CD4-positive, alpha-beta T cell treated with Interleukin-2 at 100 ng/mL for 4 hours (primary cell): ENCODE measurements at regions not wholly inside any gene's neighbourhood (a gene's known extent, or its start where the extent isn't known, plus 50 kb on each side); places are given as distances from the start of the nearest gene placed in this dataset.
"Not testable (repeated sequence)": the region's sequence is repeated elsewhere in the genome, so short reads cannot be mapped to it uniquely, and the experiment has no call there.

Experiments used
- DNase-seq: peaks from one replicate; pipeline ENCODE4 v3.0.0-alpha.2; 2020; ENCODE audit warnings: low spot score

DNA sequence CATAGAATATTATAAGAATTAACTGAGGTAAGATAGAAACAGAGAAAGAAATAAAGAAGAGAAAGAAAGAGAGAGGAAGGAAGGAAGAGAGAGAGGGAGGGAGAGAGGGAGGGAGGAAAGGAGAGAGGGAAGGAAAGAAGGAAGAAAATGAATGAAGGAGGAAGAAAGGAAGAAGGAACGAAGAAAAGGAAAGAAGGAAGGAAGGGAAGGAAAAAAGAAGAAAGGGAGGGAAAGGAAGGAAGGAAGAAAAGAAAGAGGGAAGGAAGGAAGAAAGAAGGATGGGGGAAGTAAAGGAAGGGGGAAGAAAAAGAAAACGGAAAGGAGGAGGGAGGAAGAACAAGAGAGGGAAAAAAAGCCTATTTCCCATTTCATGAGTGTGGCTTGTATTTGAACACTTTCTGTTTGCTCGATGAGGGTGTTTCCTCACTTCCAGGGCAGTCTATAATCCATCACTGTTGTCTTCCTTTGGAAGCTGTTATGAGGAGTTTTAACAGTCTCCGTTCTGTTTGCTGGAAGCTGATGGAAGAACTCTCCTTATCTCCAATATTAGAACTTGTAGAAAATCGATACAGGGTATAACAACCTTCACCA, 402.4 kb downstream of the TMEM114 start:
- DNase-seq, result no peak

DNA sequence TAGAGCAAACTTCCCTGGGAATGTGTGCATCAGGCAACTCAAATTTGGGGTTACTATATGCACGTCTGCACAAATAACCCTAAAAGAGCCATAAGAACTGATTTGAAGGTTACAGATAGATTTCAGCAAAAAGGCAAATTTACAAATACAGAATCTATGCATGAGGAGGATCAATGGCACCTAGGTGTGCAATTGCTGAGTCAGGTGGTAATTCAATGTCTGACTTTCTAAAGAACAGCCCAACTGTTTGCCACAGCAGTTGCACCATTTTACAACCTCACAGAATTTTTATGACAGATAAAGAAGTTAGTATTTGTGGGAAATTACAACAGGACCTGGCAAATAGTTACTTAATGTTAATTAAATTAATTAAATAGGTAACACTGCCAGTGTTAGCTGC, 405.5 kb downstream of the TMEM114 start:
- DNase-seq, result no peak

DNA sequence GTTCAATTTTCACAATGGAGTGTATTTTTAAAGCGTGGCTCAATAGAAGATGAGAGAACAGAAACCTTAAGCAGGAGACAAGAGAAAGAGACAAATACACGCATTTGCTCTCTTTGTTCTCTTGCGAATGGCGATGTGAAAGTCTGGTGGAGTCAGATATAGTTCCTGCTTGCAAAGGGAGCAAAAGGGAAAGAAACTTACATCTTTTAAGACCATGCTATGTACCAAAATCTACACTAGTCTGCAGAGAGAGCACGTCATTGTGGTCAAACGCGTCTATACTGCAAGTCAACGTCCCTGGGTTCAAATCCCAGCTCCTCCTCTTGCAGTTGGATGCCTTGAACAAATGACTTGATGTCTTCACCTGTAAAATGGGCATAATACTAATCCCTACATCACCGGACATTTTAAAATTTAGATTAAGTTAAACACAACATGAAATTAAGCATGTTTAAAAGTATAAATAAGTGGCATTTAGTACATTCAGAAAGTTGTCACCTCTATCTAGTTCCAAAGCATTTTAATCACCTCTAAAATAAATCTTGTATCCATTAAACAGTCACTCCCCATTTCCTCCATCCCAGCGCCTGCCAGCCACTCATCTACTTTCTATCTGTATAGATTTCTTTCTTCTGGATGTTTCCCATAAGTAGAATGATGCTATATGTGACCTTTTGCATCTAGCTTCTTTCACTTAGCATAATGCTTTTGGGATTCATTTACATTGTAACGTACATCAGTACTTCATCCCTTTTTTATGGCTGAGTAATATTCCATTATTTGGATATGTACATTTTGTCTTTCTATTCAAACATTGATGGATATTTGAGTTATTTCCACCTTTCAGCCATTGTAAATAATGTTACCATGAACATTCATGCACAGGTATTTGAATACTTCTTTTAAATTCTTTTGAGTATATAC, 406.9 kb downstream of the TMEM114 start:
- DNase-seq, result no peak

DNA sequence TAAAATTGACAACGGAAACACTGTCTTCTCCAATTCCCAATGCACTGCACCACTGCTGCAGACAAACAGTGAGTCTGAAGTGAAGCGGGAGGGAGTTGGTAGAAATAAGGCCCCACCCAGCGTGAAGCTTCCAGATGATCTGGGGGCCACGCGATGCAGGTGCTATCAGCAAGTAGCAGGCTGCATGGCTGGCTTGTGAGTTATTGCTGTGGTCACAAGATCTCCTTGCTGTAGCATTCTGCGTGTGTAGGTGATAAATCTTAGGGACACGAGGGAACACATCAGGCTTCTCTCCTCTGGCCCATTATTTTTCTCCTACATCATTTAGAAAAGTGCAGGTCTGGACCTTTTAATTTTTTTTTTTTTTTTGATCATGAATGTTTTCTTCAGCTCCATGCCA, 407.6 kb downstream of the TMEM114 start:
- DNase-seq, result no peak

DNA sequence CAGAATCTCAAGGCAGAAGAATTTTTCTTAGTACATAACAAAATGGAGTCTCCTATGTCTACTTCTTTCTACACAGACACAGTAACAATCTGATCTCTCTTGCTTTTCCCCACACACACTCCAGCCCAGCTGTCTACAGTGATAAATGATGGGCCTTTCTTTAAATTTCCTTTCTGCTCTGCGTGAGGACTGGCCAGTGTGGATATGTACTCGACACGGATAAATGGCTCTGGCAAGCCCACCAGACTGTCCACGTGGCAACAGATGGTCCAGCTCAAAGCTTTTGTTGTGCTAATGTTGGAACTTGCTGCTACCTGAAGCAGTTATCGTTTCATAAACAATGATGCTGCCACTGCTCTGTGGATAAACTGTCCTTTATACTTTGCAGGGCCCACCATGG, 410.7 kb downstream of the TMEM114 start:
- no peak for DNase-seq

DNA sequence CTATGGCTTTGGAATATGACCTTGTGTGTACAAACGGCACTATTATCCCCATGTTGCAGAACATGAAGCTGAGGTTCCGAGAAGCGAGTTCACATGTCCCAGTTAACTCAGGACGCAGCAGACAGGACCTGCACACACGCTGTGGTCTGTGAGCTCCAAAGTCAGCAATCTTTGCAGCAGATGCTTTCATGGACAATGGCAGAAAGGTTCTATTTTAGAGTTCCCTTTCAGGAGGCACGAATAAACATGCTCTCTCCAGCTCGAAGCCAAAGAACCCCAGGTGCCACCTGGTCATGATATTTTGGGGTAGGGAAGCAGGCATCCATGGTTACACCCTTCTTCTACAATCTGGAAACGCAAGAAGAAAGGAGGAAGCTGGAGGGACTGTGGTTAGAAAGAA, 412.0 kb downstream of the TMEM114 start:
- no peak for DNase-seq

DNA sequence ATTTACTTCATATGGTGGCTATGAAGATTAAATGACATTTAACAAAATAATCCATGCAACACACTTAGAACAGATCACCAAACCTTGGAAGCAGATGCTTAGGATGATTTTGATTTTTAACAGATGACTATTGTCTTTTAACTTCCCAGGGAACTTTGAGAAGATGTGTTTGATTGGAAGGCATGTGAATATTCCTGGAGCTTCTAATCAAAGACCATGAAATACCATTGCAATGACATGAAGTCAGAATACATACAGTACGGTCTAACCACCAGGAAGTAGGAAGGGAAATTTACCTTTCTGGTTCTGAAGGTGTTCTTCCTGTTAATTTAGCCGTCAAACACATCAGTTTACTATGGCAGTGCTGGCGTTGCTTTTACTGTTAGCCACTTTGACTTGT, 414.9 kb downstream of the TMEM114 start:
- DNase-seq, result no peak

DNA sequence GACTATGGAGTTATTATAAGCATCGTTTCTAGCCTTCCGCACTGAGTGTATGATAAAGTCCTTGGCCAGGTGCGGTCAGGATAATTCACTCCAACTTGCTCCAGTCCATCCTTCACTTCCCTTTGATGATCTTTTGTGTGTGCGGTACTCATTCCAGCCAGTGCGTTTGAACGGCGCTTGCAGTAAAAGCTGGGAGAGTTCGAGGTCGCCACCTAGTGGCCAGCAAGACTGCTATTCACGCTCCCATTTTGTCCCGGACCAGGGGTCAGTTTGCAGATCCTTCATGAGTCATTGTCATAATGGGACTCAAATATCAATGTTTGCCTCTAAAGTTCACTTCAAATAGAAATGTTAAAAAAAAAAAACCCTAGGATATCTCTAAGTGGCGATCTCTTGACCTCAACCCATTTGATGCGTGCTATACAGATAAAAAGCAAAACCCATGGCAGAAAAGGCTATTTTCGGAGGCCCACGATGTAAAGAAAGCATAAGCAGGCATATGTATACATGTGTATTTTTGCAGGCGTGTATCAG, 417.1 kb downstream of the TMEM114 start:
- DNase-seq, result peak; percentile 2

DNA sequence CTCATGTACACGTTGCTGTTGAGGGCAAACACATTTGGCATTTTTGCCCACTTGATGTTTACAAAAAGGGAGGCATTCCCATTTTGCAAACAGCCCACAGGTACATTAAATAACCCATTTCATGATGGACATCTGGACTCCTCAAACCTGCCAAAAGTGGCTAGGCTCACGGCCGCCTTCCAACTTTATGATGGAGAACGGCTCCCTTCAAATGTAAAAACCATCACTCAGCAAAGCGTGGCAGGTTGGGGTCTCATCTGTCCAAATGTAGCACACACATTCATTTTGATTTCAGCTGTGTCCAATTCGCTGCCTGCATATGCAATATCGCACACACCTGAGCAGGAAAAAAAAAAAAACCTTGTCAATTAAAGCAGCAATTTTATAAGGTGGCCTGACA, 417.8 kb downstream of the TMEM114 start:
- DNase-seq, result no peak

DNA sequence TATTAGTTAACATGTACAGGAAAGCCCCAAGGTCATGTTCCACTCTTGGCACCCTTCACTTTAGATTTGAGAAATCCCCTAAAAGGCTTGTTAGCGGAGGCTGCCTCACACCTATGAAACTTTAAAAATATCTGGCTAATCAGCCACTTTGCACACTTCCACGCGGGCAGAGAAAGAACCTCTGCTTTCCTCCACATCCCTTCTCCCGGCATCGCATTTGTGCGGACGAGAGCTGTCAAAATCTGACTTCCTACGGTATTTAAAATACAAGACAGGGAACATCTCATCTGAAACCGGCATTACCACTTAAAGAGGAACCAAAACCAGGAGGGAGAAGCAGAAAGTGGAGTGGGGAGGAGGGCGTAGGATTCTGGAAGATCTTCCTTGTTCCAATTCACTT, 422.3 kb downstream of the TMEM114 start:
- no peak for DNase-seq

DNA sequence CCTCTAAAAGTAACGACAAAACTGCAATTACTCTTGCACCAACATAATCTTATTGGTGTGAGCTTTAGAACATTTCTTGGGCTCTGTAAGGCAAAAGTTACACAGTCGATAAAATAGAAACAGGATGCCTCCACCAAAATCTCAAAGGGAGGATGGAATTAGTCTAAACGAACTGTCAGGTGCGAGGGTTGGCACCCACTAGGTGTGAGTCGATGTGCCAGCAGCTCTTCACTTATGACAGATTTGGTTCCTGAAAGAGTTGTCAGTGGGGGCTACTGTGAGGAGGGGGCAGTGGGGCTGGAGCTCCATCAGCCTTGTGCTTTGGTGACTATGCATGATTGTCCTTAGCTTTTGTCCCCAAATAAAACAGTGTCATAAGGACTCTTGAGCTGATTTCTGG, 422.9 kb downstream of the TMEM114 start:
- DNase-seq, result no peak

DNA sequence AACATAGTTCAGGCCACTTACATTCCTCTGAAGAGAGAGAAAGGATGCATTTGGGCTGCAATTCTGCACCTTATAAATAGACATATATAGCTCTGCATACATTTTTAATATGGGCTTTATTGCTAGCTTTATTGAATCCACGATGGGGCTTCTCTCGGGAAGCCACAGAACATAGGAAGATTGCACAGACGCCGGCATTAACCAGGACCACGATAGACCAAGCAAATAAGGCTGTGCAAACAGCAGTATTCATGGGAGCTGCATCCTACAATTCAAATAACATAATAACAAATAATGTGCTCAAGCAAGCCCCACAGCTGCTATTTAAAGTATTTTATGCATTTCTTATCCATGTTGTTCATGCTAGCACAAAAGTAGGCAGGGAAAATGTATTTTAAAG, 432.3 kb downstream of the TMEM114 start:
- no peak for DNase-seq

DNA sequence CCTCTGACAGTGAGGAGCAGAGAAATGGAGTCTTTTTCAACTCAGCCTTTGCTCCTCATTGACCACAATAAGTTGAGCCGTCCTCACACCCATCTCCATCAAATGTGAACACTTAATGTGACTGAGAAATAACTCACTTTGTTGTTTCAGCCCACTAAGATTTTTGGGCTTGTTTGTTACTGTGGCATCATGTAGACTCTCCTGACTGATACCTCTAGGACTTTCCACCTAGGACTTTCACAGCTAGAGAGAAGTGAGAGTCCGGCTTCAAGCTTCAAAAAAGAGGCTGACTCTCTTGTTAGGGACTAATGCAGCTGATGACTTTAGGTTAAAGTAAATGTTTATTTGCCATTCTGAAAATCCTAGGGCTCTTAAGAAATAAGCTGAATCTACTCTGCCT, 435.0 kb downstream of the TMEM114 start:
- DNase-seq, result no peak

DNA sequence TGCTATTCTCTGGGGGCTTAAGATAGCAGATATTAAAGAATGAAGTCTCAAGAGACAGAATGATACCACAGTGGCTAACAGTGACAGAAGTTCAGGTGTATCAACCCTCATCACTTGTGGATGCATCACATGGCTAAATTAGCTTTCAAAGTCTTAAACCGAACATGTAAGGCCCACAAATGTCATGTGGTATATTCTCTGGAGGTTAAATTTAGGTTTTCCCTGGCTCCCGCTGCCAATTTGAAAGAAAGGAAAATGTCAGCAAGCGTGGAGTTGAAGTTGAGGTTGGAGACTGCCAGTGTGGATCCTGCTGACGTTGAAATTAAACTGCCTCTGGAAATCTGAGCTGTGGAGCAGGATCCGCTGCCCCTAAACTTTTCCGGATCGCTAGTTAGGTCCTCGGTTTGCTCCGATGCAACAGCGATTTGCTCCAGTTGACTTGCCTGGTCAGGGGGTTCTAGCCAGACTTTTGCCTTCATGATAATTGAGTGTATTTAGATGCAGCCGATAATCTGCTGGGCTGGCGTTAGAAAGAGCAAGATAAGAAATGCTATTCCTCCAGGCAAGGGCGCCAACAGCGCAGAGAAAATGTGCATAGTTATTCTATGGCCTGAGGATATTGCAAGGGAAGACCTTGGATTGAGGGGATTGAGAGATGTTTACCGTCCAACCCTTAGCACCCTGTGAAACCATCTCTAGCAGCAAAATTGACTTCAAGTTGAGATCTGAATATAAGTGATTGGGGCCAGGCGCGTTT, 443.9 kb downstream of the TMEM114 start:
- DNase-seq, result no peak

DNA sequence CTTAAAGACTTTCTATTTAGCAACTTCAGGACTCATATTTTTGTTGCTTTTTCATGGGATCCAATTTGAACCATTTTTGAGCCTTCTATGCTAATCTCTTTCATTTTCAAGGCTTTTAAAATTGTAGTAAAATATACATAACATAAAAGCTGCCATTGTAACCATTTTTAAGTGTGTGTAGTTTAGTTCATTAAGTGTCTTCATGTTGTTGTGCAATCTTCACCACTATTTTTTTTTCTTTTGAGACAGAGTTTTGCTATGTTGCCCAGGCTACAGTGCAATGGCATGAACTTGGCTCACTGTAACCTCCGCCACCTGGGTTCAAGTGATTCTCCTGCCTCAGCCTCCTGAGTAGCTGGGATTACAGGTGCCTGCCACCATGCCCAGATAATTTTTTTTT, 451.6 kb downstream of the TMEM114 start:
- no peak for DNase-seq

DNA sequence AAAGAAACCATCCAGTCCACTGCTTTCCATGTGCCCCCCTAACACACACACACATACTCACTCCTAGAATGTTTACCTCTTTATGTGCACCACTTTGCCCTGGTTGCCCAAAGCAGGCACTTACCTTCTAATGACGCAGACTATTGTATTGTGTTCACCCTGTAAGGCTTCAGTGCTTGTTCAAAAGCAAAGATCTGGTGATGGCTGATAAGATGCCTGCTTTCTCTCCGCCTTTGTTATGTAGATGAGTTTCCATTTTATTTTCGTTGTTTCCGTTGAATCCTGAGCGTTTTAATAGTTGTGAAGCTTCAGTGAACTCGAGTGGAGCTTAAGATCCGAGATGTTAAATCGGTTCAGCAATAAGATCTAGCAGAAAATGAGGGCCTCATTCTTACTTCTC, 452.7 kb downstream of the TMEM114 start:
- no peak for DNase-seq

DNA sequence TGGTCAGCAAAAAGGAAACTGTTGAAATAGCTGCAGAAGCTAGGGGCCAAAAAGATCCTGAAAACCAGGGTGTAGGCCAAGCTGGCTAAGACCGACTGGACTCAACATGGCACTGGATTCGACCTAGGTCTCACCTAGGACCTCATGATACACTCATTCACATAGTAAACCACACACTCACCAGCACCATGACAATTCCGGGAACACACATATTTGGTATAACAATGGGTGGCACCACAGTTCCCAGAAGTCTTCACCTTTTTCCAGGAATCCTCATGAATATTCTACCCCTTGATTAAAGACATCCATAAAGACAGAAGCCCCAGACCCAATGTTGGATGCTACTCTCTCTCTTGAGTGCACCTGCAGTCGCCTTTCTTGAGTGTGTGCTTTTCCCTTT, 460.1 kb downstream of the TMEM114 start:
- DNase-seq, result no peak

DNA sequence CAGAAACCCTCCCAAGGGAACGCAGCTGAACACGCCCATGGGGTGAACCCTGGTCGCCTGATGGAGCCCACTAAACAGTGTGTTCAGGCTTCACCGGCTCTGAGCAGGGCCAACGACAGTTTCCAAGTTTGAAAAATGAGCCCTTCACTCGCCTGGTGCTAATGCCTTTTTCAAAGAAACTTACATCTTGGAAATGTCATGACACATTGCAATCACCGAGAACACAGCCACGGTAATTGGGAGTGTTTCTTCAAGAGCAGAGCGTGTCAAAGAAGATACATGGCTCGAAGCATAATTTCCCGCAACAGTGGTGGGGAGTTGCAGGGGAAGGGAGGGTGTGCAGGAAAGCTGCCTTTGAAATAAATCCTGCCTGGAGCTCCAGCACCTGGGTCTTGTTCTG, 463.2 kb downstream of the TMEM114 start:
- DNase-seq, result no peak

DNA sequence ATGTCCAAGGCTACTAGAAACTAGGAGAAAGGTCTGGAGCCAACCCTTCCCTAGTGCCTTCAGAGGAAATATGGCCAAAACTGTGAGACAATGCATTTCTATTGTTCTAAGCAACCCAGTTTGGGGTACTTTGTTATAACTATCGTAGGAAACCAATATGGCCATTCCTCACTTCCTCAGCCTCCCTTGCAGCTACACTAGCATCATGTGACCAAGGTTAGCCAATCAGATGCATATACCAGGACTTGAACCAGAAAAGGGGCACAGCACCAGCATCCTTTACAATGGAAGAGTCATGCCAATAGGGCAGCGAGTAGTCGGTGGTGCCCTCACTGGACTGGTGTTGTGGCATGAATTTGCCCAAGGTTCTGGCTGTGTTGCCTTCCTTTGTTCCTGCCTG, 464.0 kb downstream of the TMEM114 start:
- no peak for DNase-seq

DNA sequence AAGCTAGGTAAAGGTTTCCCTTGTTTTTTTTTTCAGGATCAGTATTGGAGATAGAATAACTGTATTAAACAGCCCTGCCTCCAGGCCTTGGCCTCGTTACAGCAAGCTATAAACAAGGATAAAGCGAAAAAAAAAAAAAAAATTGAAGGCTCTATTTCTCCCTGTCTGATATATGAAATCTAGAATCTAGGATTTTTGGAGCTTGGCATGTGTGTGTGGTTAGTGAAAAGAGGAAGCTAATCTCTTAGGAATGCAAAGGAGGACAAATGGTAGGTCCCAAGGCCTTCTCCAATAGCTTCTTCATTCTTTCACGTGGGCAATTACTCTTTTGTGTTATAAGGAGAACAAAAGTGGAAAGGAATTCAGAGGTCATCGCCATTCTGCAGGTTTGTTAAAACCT, 470.3 kb downstream of the TMEM114 start:
- no peak for DNase-seq

DNA sequence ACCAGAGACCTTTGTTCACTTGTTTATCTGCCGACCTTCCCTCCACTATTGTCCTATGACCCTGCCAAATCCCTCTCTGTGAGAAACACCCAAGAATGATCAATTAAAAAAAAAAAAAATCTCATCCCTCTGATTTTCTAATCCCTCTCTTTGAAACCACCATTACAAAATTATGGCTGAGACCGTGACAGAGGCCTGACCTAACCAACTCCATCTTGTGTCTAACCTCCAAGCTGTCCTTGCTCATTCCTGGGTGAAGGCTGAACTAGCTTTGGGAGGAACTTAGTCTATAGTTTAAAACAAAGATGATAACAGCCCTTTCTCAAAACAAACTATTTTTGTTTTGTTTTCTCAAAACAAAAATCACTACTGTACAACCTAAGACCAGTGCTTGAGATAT, 474.5 kb downstream of the TMEM114 start:
- DNase-seq, result no peak

DNA sequence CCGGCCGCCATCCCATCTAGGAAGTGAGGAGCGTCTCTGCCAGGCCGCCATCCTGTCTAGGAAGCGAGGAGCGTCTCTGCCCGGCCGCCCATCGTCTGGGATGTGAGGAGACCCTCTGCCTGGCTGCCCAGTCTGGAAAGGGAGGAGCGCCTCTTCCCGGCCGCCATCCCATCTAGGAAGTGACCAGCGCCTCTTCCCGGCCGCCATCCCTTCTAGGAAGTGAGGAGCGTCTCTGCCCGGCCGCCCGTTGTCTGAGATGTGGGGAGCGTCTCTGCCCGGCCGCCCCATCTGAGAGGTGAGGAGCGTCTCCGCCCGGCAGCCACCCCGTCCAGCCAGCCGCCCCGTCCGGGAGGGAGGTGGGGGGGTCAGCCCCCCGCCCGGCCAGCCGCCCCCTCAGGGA, 475.4 kb downstream of the TMEM114 start:
- not testable (repeated sequence) for DNase-seq

DNA sequence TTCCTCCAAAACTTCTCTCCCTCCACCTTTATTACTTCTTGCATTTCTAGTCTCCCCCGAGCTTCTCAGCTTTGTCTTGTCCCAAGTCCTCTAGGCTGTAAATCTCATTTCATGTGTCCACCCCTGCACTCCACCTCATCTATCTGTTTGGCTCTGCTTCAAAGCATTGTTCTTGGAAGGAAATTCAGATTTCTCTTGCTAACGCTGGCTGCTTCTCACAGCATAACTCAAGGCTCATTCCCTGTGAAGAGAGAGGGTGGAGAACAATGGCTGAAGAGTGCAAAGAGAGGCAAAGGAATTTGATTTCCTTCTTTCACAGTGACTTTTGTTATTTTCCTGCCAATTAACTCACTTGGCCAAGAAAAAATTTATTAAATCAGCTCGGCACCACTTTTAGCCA, 476.5 kb downstream of the TMEM114 start:
- DNase-seq, result no peak
